GM12873 (cell line): ENCODE measurements at regions not wholly inside any gene's neighbourhood (a gene's known extent, or its start where the extent isn't known, plus 50 kb on each side); places are given as distances from the start of the nearest gene placed in this dataset.

Experiments
- TF ChIP-seq, protein P1 (sequence below): IDR thresholded peaks from 2 replicates; pipeline ENCODE4 v1.5.1; 2012; ENCODE audit warnings: low read depth, mild to moderate bottlenecking, moderate library complexity, low read length, control low read depth; ENCODE audit not compliant: insufficient read depth; ENCODE audit errors: missing control alignments

DNA sequence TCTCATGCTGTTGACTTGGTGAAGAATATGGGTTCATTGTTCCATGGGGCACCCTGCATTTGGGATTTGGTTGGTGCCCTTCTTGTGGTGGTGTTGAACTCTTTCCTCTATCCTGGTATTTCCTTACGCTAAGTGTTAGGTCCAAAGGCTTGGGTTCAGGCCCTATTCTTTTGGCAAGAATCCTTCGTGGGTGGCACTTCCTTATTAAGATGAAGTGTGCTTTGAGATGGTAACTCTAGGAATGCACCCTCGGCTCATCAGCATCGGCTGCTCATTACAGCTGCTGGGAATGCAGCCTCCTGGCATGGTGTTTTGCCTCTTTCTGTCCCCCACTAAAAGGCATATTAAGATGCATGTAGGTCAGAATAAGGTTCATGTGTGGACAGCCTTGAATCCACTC, 380.7 kb downstream of the RPS24 start:
- TF ChIP-seq, protein P1, sequence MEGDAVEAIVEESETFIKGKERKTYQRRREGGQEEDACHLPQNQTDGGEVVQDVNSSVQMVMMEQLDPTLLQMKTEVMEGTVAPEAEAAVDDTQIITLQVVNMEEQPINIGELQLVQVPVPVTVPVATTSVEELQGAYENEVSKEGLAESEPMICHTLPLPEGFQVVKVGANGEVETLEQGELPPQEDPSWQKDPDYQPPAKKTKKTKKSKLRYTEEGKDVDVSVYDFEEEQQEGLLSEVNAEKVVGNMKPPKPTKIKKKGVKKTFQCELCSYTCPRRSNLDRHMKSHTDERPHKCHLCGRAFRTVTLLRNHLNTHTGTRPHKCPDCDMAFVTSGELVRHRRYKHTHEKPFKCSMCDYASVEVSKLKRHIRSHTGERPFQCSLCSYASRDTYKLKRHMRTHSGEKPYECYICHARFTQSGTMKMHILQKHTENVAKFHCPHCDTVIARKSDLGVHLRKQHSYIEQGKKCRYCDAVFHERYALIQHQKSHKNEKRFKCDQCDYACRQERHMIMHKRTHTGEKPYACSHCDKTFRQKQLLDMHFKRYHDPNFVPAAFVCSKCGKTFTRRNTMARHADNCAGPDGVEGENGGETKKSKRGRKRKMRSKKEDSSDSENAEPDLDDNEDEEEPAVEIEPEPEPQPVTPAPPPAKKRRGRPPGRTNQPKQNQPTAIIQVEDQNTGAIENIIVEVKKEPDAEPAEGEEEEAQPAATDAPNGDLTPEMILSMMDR: no peak

DNA sequence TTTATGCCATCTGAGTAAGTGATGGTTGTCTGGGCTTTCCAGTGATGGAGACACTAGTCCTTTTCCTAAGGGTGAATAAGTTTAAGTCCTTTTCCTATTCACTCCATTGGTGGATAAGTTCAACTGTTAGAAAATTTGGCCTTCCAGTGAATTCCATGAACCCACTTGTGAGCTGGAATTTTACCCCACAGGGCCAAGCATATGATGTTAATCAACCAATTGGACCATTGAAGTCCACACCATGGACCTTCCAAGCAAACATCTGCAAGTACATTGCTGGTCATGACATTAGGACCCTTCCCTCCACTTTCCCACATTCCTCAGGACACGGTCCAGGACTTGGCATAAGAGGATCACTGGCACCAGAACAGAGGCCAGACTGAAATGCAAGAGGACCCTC, 381.4 kb downstream of the RPS24 start:
- TF ChIP-seq, protein P1: no peak

DNA sequence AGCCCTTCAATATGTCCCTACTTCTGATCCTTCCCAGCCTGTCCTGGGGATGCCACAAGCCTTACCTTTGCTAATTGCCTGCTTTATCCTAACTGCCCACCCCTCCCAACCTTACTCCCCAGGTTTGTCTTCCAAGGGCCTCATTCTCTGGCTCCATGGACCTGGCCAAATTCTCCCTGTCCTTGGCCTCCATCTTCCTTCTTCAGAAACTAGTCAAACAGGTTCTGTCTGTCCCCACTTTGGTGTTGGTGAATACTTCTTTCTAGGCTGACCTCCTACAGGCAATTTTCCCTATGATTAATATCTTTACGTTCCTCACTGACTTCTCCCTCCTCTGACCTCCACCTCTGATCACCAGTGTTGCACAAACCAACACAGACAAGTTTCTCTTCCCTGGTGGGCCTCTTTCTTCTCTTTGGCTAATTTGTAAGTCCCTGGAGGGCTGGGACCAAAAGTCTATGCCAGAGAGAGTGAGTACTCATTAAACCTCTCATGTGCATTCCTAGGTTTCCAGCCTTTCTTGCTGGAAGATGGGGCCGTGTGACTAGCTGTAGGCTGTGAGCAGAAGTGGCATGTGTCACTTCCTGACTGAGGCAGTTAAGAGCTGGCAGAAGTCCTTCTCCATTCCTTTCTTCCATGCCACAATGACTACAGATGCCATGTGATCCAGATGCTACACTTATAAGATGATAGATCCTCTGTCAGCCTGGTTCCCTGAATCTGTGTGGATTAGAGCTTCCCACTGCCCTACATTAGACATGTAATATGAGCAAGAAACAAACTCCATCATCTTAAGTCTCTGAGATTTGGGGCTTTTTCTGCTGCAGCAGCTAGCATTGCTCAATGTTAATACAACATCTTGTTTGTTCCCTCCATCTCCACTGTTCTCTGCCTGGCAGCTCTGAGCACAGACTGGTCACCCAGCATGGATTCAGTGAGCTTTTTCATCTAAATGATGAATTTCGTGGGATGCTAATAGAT, 382.7 kb downstream of the RPS24 start:
- TF ChIP-seq, protein P1: no peak

DNA sequence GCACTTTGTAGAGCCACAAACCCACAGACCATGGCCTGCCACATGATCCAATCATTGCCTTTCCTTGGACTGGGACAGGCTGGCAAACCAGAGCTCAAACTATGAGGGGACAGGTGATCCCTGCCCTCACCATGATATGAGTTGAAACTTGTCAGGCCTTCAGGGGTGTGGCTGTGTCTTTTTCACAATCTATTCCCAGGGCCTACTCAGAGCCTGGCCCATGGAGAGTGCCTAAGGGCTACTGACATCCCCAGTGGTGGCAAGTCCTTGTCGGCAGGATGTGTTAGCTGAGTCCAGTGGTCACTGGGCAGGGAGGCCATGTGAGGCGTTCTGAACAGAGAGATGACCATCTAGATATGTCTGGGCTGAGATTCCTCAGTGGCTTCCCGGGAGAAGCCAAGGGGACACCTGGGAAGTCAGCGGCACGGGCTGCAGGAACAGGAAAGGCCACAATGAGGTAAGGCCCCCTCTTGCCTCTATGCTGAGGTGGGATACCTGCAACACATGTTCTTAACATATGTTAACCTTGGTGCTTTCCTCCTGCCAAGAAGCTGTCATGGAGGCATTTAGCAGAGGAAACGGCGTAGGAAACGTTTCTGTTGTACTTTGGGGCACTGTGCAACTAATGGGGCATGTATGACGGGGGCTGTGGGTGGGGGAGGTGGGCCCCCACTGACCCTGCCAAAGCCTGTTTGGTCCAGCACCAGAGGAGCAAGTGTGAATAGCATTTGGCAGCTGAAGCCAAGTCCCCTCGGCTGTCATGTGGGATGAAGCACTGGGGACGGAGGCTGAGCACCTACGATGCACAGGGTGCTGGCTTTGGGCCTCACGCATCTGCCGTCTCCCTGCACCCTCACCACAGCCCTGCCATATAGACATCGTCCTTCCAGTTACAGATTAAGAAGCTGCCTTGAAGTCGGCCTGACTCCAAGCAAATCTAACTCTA, 384.0 kb downstream of the RPS24 start:
- TF ChIP-seq, protein P1: no peak

DNA sequence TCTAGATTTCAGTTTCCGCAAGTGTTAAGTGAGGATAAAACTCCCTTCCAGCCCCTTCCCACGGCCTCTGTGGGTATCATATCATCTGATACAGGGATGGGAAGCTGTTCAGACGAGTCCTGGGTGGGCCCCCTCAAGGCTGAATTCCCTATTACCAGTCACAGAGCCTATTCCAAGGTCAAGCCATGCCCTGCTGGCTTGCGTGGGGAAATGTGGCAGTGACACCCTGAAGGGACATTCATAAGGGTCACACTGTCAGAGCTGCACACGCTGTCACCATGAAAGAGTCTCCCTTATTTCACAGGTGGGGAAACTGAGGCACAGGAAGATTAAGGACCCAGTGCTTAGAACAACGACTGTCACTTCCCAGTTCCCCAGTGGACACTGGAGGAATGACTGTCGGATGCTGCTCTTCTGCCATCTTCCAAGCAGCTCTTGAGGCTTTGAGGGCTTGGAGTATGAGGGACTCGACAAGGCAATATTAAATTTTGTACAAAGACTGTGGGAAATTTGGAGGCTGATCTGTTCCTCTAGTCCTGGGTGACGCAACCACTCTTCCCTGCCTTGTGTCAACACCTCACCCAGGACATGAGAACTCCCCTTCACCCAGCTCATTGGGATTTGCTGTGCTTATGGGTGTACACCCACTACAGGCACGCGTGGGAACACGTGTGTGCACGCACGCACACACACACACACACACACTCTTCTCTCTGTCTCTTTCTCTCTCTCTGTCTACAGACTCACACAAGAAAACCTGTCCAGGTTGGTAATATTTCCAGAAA, 386.0 kb downstream of the RPS24 start:
- TF ChIP-seq, protein P1: no peak

DNA sequence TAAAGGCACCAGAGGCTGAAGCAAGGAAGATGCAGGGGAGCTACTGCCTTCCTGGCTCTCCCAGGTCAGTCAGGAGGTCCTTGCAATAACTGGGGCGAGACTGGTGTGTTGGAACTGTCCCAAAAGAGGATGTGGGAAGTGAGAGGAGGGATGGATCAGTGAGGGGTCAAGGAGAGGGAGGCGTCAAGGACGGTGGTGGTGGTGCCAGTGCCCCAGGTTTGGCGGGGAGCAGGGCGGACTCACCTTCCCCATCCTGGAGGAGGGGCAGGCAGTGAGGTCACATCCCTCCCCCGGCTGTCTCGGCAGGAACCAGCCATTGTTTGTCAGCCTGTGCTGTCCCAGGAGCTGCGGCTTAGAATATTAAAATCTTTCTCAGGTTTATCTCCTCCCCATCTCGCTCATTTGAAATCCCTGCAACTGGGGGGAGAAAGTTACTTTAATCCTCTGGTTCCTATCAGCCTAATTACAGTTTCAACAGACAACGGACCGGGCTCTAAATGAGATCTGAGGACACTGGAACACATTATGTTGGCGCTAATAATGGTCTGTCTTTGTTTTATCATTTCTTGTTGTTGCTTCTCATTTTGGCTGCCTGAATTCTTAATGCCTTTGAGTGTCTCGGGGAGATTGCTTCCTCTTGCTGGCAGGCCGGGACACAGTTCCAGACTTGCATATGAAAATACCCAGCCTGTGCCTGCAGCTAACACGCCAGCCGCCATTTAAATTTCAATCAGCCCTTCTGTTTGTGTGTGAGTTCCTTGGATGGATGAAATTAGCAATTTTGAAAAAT, 387.5 kb downstream of the RPS24 start:
- TF ChIP-seq, protein P1: no peak
